Uterus (tissue), 2 donors: ENCODE measurements at regions not wholly inside any gene's neighbourhood (a gene's known extent, or its start where the extent isn't known, plus 50 kb on each side); places are given as distances from the start of the nearest gene placed in this dataset.

Experiments
- CTCF ChIP-seq, 4 experiments: fragments of 200-600 bp in 2 of 4; fragments of 450-650 bp in 2 of 4; sonication (generic) in 2 of 4; IDR thresholded peaks; one replicate each; pipeline ENCODE4 v1.5.1; 2016 to 2019; ENCODE audit warnings: antibody characterized with exemption in 4 of 4, mild to moderate bottlenecking in 2 of 4, moderate library complexity in 1 of 4
- POLR2A ChIP-seq, 2 donors: fragments of 450-650 bp; IDR thresholded peaks; one replicate each; pipeline ENCODE4 v1.6.1; 2016; ENCODE audit warnings: antibody characterized with exemption in 2 of 2, mild to moderate bottlenecking in 1 of 2, moderate library complexity in 1 of 2

- TF ChIP-seq CTCF (IDR thresholded peaks at IDR 0.05) (no peak), POLR2A (IDR thresholded peaks at IDR 0.05) (no peak)
Observed at GRCh38 chrX:51408462-51408861, 75.8 kb downstream of the NUDT10 start.
